IMR-90 (cell line): ENCODE measurements at regions not wholly inside any gene's neighbourhood (a gene's known extent, or its start where the extent isn't known, plus 50 kb on each side); places are given as distances from the start of the nearest gene placed in this dataset.

Experiments
- ATAC-seq: fragments of 200-7000 bp; cut with Tn5 transposase; 2 replicates; pipeline ENCODE4 v1.9.1; 2020; ENCODE audit warnings: low read depth, mild to moderate bottlenecking, moderate library complexity
- BruUV-seq: library from RNA; stranded (reverse); fragments of 400-500 nt; replicated peaks from 2 replicates; lab custom pipeline; 2021; lab: Mats Ljungman, UMichigan
- CTCF ChIA-PET: fragments of 300-600 bp; formaldehyde crosslinking; extraction: SDS; loops from one replicate; lab custom pipeline; 2021; ENCODE audit warnings: antibody characterized with exemption; lab: Yijun Ruan, JAX
- POLR2A ChIA-PET: fragments of 300-600 bp; sonication (Branson Sonifier 250); formaldehyde crosslinking; loops from one replicate; lab custom pipeline; 2022; ENCODE audit warnings: antibody characterized with exemption; ENCODE audit not compliant: unreplicated experiment; lab: Charles Lee
- DNase-seq: peaks from one replicate; pipeline ENCODE4 v3.0.0; 2013
- H2AFZ ChIP-seq: replicated peaks from 2 replicates; pipeline ENCODE3; 2013; ENCODE audit warnings: low read length, mild to moderate bottlenecking; ENCODE audit not compliant: poor library complexity
- H2AK5ac ChIP-seq: 2 replicates; pipeline ENCODE4 v1.6.1; 2013; ENCODE audit warnings: low read depth, low read length, inconsistent platforms
- H2AK9ac ChIP-seq: replicated peaks from 2 replicates; pipeline ENCODE3; 2013; ENCODE audit warnings: mild to moderate bottlenecking, low read depth, low read length, moderate library complexity; ENCODE audit not compliant: poor library complexity
- H2BK120ac ChIP-seq: 2 replicates; pipeline ENCODE4 v1.6.1; 2013; ENCODE audit warnings: low read depth, low read length, inconsistent platforms
- H2BK15ac ChIP-seq: 3 replicates; pipeline ENCODE4 v1.6.1; 2013; ENCODE audit warnings: low read depth, low read length, inconsistent platforms
- H2BK20ac ChIP-seq: 2 replicates; pipeline ENCODE4 v1.6.1; 2013; ENCODE audit warnings: low read depth, mild to moderate bottlenecking, inconsistent platforms, low read length, moderate library complexity
- H2BK5ac ChIP-seq: 2 replicates; pipeline ENCODE4 v1.6.1; 2013; ENCODE audit warnings: mild to moderate bottlenecking, low read depth, low read length, inconsistent platforms; ENCODE audit not compliant: poor library complexity, severe bottlenecking
- H3K14ac ChIP-seq: replicated peaks from 2 replicates; pipeline ENCODE4 v1.6.1; 2013; ENCODE audit warnings: low read depth, low read length, inconsistent platforms
- H3K18ac ChIP-seq: 2 replicates; pipeline ENCODE4 v1.6.1; 2013; ENCODE audit warnings: low read depth, low read length, control low read depth
- H3K23ac ChIP-seq: 2 replicates; pipeline ENCODE4 v1.6.1; 2013; ENCODE audit warnings: low read depth, low read length, inconsistent platforms
- H3K27ac ChIP-seq: 2 replicates; pipeline ENCODE4 v1.5.1; 2013; ENCODE audit warnings: mild to moderate bottlenecking, control low read depth, low read length; ENCODE audit not compliant: insufficient read depth
- H3K27me3 ChIP-seq: 2 replicates; pipeline ENCODE4 v1.6.1; 2013; ENCODE audit warnings: low read length; ENCODE audit not compliant: control insufficient read depth, insufficient read depth
- H3K36me3 ChIP-seq: 2 replicates; pipeline ENCODE4 v1.6.1; 2013; ENCODE audit warnings: low read length, mixed read lengths; ENCODE audit not compliant: control insufficient read depth, insufficient read depth
- H3K4ac ChIP-seq: 2 replicates; pipeline ENCODE4 v1.6.1; 2013; ENCODE audit warnings: low read depth, low read length, inconsistent platforms
- H3K4me1 ChIP-seq: 2 replicates; pipeline ENCODE4 v1.6.1; 2013; ENCODE audit warnings: low read length, mixed read lengths; ENCODE audit not compliant: control insufficient read depth, insufficient read depth
- H3K4me2 ChIP-seq: 2 replicates; pipeline ENCODE4 v1.6.1; 2013; ENCODE audit warnings: low read depth, mild to moderate bottlenecking, control low read depth, low read length, moderate library complexity
- H3K4me3 ChIP-seq: 2 replicates; pipeline ENCODE4 v1.5.1; 2013; ENCODE audit warnings: low read depth, mild to moderate bottlenecking, control low read depth, low read length, moderate library complexity; ENCODE audit not compliant: insufficient read depth
- H3K56ac ChIP-seq: 2 replicates; pipeline ENCODE4 v1.6.1; 2013; ENCODE audit warnings: low read length, inconsistent platforms; ENCODE audit not compliant: insufficient read depth; ENCODE audit errors: extremely low read depth
- H3K79me1 ChIP-seq, 2 experiments: 2 replicates each; pipeline ENCODE4 v1.6.1; 2013; ENCODE audit warnings: low read length in 2 of 2, inconsistent platforms in 1 of 2, low read depth in 1 of 2
- H3K9ac ChIP-seq: 2 replicates; pipeline ENCODE4 v1.6.1; 2013; ENCODE audit warnings: low read depth, low read length, control low read depth
- H3K9me1 ChIP-seq: 2 replicates; pipeline ENCODE4 v1.6.1; 2013; ENCODE audit warnings: low read length, inconsistent platforms; ENCODE audit not compliant: insufficient read depth
- H3K9me3 ChIP-seq: 2 replicates; pipeline ENCODE4 v1.6.1; 2013; ENCODE audit warnings: low read length; ENCODE audit not compliant: control insufficient read depth, insufficient read depth
- H4K20me1 ChIP-seq: 2 replicates; pipeline ENCODE4 v1.6.1; 2013; ENCODE audit warnings: low read length, inconsistent platforms; ENCODE audit not compliant: insufficient read depth
- H4K5ac ChIP-seq: 2 replicates; pipeline ENCODE4 v1.6.1; 2013; ENCODE audit warnings: mild to moderate bottlenecking, low read depth, low read length, control low read depth
- H4K8ac ChIP-seq, 2 experiments: 2 replicates each; pipeline ENCODE4 v1.6.1; 2013; ENCODE audit warnings: low read depth in 2 of 2, low read length in 2 of 2, control low read depth in 1 of 2, inconsistent platforms in 1 of 2
- H4K91ac ChIP-seq: 2 replicates; pipeline ENCODE4 v1.6.1; 2013; ENCODE audit warnings: low read depth, low read length, inconsistent platforms; ENCODE audit not compliant: insufficient read depth
- CHD1 ChIP-seq: IDR thresholded peaks from 2 replicates; pipeline ENCODE4 v1.6.1; 2012; ENCODE audit warnings: low read depth, low read length, improper control_type of control experiment
- MAFK ChIP-seq: IDR thresholded peaks from 2 replicates; pipeline ENCODE4 v1.6.1; 2012; ENCODE audit warnings: low read depth, low read length, improper control_type of control experiment
- MAZ ChIP-seq: IDR thresholded peaks from 2 replicates; pipeline ENCODE4 v1.6.1; 2012; ENCODE audit warnings: low read depth, mild to moderate bottlenecking, low read length, improper control_type of control experiment, moderate library complexity, borderline replicate concordance
- MXI1 ChIP-seq: IDR thresholded peaks from 2 replicates; pipeline ENCODE4 v1.6.1; 2012; ENCODE audit warnings: low read depth, mild to moderate bottlenecking, low read length, moderate library complexity, borderline replicate concordance
- POLR2A ChIP-seq: IDR thresholded peaks from 2 replicates; pipeline ENCODE4 v1.6.1; 2012; ENCODE audit warnings: mild to moderate bottlenecking, low read depth, low read length
- RCOR1 ChIP-seq: IDR thresholded peaks from 2 replicates; pipeline ENCODE4 v1.6.1; 2012; ENCODE audit warnings: mild to moderate bottlenecking, low read length, improper control_type of control experiment; ENCODE audit not compliant: insufficient replicate concordance
- RFX5 ChIP-seq: IDR thresholded peaks from 2 replicates; pipeline ENCODE4 v1.8.0; 2012; ENCODE audit warnings: low read depth, mild to moderate bottlenecking, low read length, moderate library complexity
- SMC3 ChIP-seq: fragments of 150-350 bp; IDR thresholded peaks from 2 replicates; pipeline ENCODE4 v1.6.1; 2016; ENCODE audit warnings: low read depth, mild to moderate bottlenecking, antibody characterized with exemption, low read length, moderate library complexity
- WGBS, 2 experiments: methylation state at CpG; one replicate each; pipeline versions ENCODE4 v1.1.5 to v1.1.7; 2013; ENCODE audit warnings: missing lambda C conversion rate in 2 of 2; ENCODE audit not compliant: insufficient read length in 1 of 2; ENCODE audit errors: extremely low coverage in 2 of 2; 5-methylcytosine and 5-hydroxymethylcytosine counted together
- dilution Hi-C: fragments of 300-500 bp; cut with HindIII; formaldehyde crosslinking; loops from one replicate; pipeline ENCODE4 v1.14.3; 2018; ENCODE audit warnings: low sequenced_read_pairs; ENCODE audit not compliant: unreplicated experiment
- in situ Hi-C: fragments of 300-500 bp; cut with MboI; formaldehyde crosslinking; loops from 3 replicates; pipeline ENCODE4 v1.14.3; 2019; ENCODE audit warnings: low sequenced_read_pairs, inconsistent platforms, mixed read lengths
- intact Hi-C: fragments of 100-400 bp; cut with micrococcal nuclease; formaldehyde crosslinking; loops from 2 replicates; pipeline ENCODE4 v1.10.0; 2022

- Histone ChIP-seq H4K20me1 (no peaks in the 10 kb centered on the region), H2AK5ac (no peak overlapping the region), H3K56ac (no peak overlapping the region), H3K14ac (no peak overlapping the region), H3K9me3 (no peaks in the 10 kb centered on the region), H3K18ac (no peak overlapping the region), H2AK9ac (no peak overlapping the region), H3K4me3 (no peak overlapping the region), H3K36me3 (no peaks in the 10 kb centered on the region), H3K79me1 (no peaks in the 10 kb centered on the region), H4K5ac (no peak overlapping the region), H3K9ac (no peak overlapping the region), H3K27me3 (no peaks in the 10 kb centered on the region), H2AFZ (no peak overlapping the region), H3K4me2 (no peak overlapping the region), H4K8ac (no peak overlapping the region), H3K27ac (no peak overlapping the region), H3K4me1 (no peaks in the 10 kb centered on the region), H2BK15ac (no peak overlapping the region), H3K4ac (no peak overlapping the region), H3K23ac (no peak overlapping the region), H2BK20ac (no peak overlapping the region), H2BK120ac (no peak overlapping the region), H4K91ac (no peak overlapping the region), H3K9me1 (no peaks in the 10 kb centered on the region), H2BK5ac (no peak overlapping the region)
- BruUV-seq: no TSS peak
- ATAC-seq (no peak), DNase-seq (no peak)
- POLR2A ChIA-PET: no interaction called here
- intact Hi-C loops (no loop called here), dilution Hi-C loops (no loop called here), in situ Hi-C loops (no loop called here)
- CTCF ChIA-PET: no interaction called here
- TF ChIP-seq MAFK: peak; percentile 83
- TF ChIP-seq CHD1: no peak
- no peak for TF ChIP-seq SMC3
- no peak for TF ChIP-seq MXI1
- TF ChIP-seq RCOR1: no peak
- no peak for TF ChIP-seq MAZ
- no peak for TF ChIP-seq RFX5
- no peak for TF ChIP-seq POLR2A
- WGBS, 2 experiments: no CpG with 5 or more reads among the region's 1 CpG
Measured at GRCh38 chr1:187733232-187733631, 904.5 kb downstream of the PLA2G4A start.
